Prostate gland (tissue), 2 donors: ENCODE measurements at regions not wholly inside any gene's neighbourhood (a gene's known extent, or its start where the extent isn't known, plus 50 kb on each side); places are given as distances from the start of the nearest gene placed in this dataset.

Experiments used
- POLR2A ChIP-seq: fragments of 450-650 bp; IDR thresholded peaks from one replicate; pipeline ENCODE4 v1.6.1; 2016; ENCODE audit warnings: antibody characterized with exemption, mild to moderate bottlenecking
- POLR2AphosphoS5 ChIP-seq: sonication (generic); formaldehyde crosslinking; IDR thresholded peaks from one replicate; pipeline ENCODE4 v1.6.1; 2017; ENCODE audit warnings: antibody characterized with exemption
- TF ChIP-seq, protein P1 (sequence below), 4 experiments: fragments of 200-600 bp in 2 of 4; fragments of 450-650 bp in 2 of 4; sonication (generic) in 2 of 4; IDR thresholded peaks; 1 replicate in 3 of 4; 2 replicates in 1 of 4; pipeline ENCODE4 v1.5.1; 2016 to 2019; ENCODE audit warnings: antibody characterized with exemption in 4 of 4, mild to moderate bottlenecking in 2 of 4, moderate library complexity in 2 of 4

DNA sequence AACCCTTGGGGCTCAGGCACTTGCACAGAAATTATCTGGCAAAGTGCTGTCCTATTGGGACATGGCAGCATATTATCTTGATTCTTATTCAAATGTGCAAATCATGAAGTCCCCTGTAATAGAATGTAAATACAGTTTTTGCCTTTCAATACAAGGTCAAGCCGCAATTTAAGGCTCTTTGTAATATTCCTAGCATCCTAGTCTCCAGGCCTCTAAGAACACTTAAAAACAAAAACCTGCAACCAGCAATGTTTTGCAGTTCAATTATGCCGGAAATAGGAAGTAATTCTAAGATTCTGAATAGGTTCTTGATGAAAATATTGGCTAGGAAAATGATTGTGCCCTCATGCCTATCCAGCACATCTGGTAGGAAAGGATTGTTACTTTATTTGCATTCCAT, 197.2 kb upstream of the IRAK1BP1 start:
- TF ChIP-seq POLR2A: no peak
- no peak for TF ChIP-seq POLR2AphosphoS5
- TF ChIP-seq, protein P1, sequence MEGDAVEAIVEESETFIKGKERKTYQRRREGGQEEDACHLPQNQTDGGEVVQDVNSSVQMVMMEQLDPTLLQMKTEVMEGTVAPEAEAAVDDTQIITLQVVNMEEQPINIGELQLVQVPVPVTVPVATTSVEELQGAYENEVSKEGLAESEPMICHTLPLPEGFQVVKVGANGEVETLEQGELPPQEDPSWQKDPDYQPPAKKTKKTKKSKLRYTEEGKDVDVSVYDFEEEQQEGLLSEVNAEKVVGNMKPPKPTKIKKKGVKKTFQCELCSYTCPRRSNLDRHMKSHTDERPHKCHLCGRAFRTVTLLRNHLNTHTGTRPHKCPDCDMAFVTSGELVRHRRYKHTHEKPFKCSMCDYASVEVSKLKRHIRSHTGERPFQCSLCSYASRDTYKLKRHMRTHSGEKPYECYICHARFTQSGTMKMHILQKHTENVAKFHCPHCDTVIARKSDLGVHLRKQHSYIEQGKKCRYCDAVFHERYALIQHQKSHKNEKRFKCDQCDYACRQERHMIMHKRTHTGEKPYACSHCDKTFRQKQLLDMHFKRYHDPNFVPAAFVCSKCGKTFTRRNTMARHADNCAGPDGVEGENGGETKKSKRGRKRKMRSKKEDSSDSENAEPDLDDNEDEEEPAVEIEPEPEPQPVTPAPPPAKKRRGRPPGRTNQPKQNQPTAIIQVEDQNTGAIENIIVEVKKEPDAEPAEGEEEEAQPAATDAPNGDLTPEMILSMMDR (IDR thresholded peaks at IDR 0.05): no peak
